Motor neuron (in vitro differentiated cells): ENCODE measurements at regions not wholly inside any gene's neighbourhood (a gene's known extent, or its start where the extent isn't known, plus 50 kb on each side); places are given as distances from the start of the nearest gene placed in this dataset.

Experiments used
- ATAC-seq, 8 experiments: fragments of 200-7000 bp; cut with Tn5 transposase; replicated peaks in 6 of 8; 2 replicates each; pipeline ENCODE4 v1.8.0; 2021; ENCODE audit warnings: mild to moderate bottlenecking in 8 of 8, moderate library complexity in 8 of 8
- H3K27ac ChIP-seq, 2 donors: fragments of 250-450 bp; sonication (Bioruptor Pico); 2 replicates each; pipeline ENCODE4 v1.9.0; 2021; ENCODE audit warnings: antibody characterized with exemption in 2 of 2, mild to moderate bottlenecking in 2 of 2, moderate library complexity in 1 of 2
- H3K4me1 ChIP-seq, 2 donors: fragments of 250-450 bp; sonication (Bioruptor Pico); replicated peaks in 1 of 2; 2 replicates each; pipeline ENCODE4 v1.6.1; 2021; ENCODE audit warnings: antibody characterized with exemption in 2 of 2, mild to moderate bottlenecking in 2 of 2, moderate library complexity in 1 of 2
- H3K4me3 ChIP-seq, 5 donors: fragments of 250-450 bp; sonication (Bioruptor Pico); 2 replicates each; pipeline ENCODE4 v1.9.0; 2021; ENCODE audit warnings: antibody characterized with exemption in 5 of 5, mild to moderate bottlenecking in 5 of 5, moderate library complexity in 4 of 5
- WGBS, 10 experiments: fragments of 450-650 bp; shearing (Covaris generic); methylation state at CpG; one replicate each; pipeline ENCODE4 v1.0.0; 2022; 5-methylcytosine and 5-hydroxymethylcytosine counted together
- in situ Hi-C, 9 experiments: fragments of 400-800 bp; cut with MboI; loops; one replicate each; pipeline ENCODE4 v1.15.0; 2021; ENCODE audit warnings: low sequenced_read_pairs in 9 of 9, low pct_unique_long_range_greater_than_20kb in 2 of 9; ENCODE audit not compliant: unreplicated experiment in 9 of 9

DNA sequence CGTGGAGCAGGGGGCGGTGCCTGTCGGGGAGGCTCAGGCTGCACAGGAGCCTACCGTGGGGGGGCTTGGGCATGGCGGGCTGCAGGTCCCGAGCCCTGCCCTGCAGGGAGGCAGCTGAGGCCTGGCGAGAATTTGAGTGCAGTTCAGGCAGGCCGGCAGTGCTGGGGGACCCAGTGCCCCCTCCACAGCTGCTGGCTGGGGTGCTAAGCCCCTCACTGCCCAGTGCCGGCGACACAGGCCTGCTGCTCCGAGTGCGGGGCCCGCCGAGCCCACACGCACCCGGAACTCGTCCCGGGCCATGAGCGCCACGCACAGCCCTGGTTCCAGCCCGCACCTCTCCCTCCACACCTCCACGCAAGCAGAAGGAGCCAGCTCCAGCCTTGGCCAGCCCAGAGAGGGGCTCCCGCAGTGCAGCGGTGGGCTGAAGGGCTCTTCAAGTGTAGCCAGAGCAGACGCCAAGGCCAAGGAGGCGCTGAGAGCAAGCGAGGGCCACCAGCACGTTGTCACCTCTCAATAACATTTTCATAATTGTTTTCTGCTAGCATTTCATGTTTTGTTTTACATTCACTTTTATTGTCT lies 1378.9 kb upstream of the CELF4 start:
- no peak overlapping the region for H3K4me3 ChIP-seq
- peaks cover 4 to 5% of the 10 kb centered on the region in 2 donors for H3K4me1 ChIP-seq
- no peak overlapping the region for H3K27ac ChIP-seq
- in situ Hi-C loops, result loop anchor here in 1 of 9 experiments (25.0 kb wide), 1 partner anchor 618 kb away; no protein-coding TSS in a partner anchor
- ATAC-seq, result no peak
- WGBS, 10 experiments, result 0 to 95% (median 64%) methylated on average over 2 to 10 of the region's 28 CpGs; no CpG with 5 or more reads in 5 of the 10 experiments

DNA sequence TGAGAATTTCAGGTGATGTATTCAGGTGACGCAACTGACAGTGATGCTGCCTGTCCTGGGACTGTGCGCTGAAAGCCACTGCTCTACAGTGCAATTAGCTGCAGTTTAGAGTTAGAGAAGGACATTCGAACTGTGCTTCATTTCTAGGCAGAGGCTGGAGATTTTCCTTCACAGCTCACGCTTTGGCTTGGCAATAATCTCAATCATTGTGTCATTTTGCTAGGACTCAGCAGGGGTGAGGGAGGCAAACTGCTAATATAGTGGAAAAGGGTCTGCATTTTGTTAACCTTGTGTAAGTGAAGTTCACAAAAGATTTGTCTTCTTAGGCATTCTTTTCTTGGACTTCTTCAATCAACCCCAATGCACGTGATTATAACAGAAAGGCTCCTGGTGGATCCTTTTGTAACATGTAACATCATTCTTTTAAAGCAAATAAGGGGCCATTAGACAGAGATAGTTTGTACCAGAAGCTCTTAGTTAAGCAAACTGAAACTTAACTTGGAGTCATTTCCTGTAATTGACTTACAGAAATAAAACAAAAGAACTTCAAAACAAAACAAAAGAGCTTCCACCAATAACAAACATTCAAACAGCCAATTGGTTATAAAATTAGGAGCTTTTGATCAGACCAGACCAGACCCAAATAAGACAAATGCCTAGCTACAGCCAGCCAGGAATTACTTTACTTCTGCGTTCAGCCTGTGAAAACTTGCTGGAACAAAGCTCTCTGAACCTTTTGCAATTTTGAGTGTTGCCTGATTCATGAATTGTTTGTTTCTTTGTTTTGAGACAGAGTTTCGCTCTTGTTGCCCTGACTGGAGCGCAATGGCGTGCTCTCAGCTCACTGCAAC lies 1376.3 kb upstream of the CELF4 start:
- WGBS, 10 experiments, result 17 to 82% (median 61%) methylated on average over 1 to 8 of the region's 9 CpGs; no CpG with 5 or more reads in 1 of the 10 experiments
- H3K4me1 ChIP-seq, result peaks cover 4 to 5% of the 10 kb centered on the region in 2 donors
- in situ Hi-C loops, result loop anchor here in 1 of 9 experiments (25.0 kb wide), 1 partner anchor 620 kb away; no protein-coding TSS in a partner anchor
- no peak overlapping the region for H3K4me3 ChIP-seq
- peak in 5 of 8 experiments; percentile 69 to 90 (median 81) for ATAC-seq
- peak overlapping the region in 1 of 2 donors; percentile 10 for H3K27ac ChIP-seq

DNA sequence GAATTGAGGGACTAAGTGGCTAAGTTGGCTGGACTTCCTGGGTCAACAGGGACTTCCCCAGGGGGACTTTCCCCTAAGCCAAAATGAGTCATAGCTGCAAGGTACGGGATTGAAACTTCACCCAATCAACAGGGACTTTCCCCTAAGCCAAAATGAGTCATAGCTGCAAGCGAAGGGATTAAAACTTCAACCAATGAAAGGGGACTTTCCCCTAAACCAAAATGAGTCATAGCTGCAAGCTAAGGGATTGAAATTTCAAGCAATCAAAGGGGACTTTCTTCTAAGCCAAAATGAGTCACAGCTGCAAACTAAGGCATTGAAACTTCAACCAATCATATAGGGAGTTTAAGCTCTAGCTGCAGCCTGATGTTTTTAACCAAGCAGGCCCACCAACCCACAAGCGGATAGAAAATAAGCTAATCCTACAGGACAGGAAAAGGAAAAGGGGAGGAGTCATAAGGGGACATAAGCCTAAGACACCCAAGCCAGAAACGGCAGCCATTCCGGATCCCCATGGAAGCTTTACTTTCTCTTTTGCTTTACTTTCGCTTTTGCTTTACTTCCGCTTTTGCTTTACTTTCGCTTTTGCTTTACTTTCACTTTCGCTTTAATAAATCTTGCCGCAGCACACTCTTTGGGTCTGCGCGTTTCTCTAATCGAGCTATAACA lies 1375.4 kb upstream of the CELF4 start:
- H3K4me3 ChIP-seq, result no peak overlapping the region
- in situ Hi-C loops, result loop anchor here in 1 of 9 experiments (25.0 kb wide), 1 partner anchor 621 kb away; no protein-coding TSS in a partner anchor
- WGBS, 10 experiments, result 60 to 100% (median 87%) methylated on average over 4 to 13 of the region's 13 CpGs
- ATAC-seq, result peak in 2 of 8 experiments; percentile 20
- peaks cover 4 to 5% of the 10 kb centered on the region in 2 donors for H3K4me1 ChIP-seq
- no peak overlapping the region for H3K27ac ChIP-seq

DNA sequence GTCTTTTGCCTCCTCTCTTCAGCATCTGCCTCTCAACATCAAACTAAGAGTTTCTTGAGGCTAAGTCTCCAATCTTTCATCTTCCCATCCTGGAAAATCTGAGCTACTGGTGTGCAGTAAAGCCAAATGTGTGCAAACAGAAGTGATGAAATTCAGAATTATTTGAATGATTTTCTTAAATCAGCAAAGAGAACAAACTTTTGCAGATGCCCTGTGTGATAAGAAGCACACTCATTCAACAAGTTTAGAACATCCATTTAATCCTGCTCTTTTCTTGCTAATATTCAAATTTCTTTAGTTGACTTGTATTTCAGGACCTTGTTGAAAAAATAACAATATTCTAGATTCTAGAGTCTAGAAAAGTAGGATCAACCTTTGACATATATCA lies 1374.9 kb upstream of the CELF4 start:
- H3K27ac ChIP-seq, result no peak overlapping the region
- peaks cover 4 to 5% of the 10 kb centered on the region in 2 donors for H3K4me1 ChIP-seq
- no peak for ATAC-seq
- no peak overlapping the region for H3K4me3 ChIP-seq
- in situ Hi-C loops, result loop anchor here in 1 of 9 experiments (25.0 kb wide), 1 partner anchor 622 kb away; no protein-coding TSS in a partner anchor

DNA sequence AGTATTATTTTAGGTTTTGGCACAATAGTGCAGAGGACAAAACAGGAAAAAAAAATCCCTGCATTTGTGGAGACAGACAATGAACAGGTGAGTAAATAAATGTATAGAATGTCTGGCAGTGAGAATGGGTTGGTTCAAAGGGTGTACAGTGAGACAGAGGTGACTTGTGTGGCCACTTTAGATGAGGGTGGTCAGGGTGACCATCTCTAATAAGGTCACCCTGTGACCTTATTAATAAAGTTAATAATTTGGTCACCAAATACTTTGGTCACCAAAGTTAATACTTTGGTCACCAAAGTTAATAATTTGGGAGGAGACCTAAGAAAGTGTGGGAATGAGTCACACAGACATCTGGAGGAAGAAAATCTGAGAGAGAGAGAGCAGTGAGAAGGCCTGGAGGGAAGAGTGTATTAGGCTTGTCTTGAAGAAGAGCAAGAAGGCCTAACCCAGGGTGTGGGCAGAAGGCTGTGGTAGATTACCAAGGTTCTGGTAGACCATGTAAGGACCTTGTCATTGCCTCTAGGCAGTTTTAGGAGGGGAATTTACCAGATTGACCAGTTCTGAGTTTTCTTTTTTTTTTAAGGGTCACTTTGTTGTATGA lies 1368.4 kb upstream of the CELF4 start:
- Histone ChIP-seq H3K4me1 (peaks cover 0 to 3% of the 10 kb centered on the region in 2 donors), H3K27ac (no peak overlapping the region), H3K4me3 (no peak overlapping the region)
- ATAC-seq, result peak in 1 of 8 experiments; percentile 38
- in situ Hi-C loops, result loop anchor here in 1 of 9 experiments (25.0 kb wide), 1 partner anchor 628 kb away; no protein-coding TSS in a partner anchor

DNA sequence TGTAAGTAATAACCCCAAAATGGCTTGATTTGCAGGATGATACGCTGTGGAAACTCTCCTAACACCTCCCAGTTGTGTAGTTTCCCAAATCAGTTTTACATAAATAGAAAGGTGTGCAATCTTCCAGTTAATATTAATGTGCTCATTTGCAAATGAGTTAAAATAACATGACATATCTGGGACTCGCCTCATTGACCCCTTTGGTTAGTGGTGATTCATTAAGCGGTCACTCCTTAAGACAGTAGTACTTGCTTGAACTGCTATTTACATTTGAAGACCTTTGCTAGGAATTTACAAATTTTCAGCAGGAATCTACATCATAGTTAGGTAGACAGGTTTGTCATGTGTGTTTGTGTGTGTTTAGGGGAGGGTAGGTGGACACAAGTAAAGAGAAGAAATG lies 1367.7 kb upstream of the CELF4 start:
- Histone ChIP-seq H3K4me1 (peaks cover 0 to 3% of the 10 kb centered on the region in 2 donors), H3K27ac (no peak overlapping the region), H3K4me3 (no peak overlapping the region)
- peak in 1 of 8 experiments; percentile 14 for ATAC-seq
- in situ Hi-C loops, result loop anchor here in 1 of 9 experiments (25.0 kb wide), 1 partner anchor 629 kb away; no protein-coding TSS in a partner anchor
- WGBS, 10 experiments, result 42 to 100% (median 84%) methylated on average over 1 to 3 of the region's 3 CpGs; no CpG with 5 or more reads in 1 of the 10 experiments

DNA sequence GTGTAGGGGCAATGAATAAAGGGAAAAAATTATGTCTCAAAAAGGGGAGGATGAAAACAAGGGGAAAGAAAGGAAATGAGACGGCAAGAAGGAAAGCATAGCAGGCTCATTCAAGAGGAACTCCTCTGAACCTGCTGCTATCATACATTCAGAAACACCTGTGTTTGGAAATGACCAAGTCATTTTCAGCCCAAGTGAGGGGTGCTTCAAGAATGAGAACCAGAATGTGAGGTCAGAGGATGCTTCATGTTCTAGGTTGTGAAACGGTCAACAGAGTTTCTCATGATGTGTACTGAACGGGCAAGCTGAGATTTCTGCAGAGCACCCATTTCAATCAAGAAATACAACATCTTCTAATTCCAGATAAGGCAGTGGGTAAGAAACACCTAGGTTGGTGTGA lies 1367.2 kb upstream of the CELF4 start:
- WGBS, 10 experiments, result 4 to 100% (median 84%) methylated on average over 1 to 3 of the region's 3 CpGs; no CpG with 5 or more reads in 1 of the 10 experiments
- in situ Hi-C loops, result loop anchor here in 1 of 9 experiments (25.0 kb wide), 1 partner anchor 630 kb away; no protein-coding TSS in a partner anchor
- no peak for ATAC-seq

DNA sequence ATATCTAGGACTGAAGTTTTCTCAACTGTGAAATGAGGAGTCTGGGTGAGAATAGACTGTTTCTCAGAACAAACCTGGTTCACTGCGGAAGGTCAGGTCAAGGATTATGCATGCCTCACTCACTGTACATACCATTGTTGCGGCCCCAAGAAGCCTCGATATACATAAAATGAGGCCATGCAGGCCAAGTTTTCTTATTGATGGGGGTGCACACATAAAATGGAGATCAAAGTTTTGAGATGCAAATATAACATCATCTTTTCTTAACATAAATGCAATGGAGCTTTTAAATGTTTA lies 1366.1 kb upstream of the CELF4 start:
- WGBS, 10 experiments, result 6 to 83% (median 80%) methylated on average over 1 to 3 of the region's 3 CpGs; no CpG with 5 or more reads in 3 of the 10 experiments
- no peak for ATAC-seq
- in situ Hi-C loops, result loop anchor here in 1 of 9 experiments (25.0 kb wide), 1 partner anchor 631 kb away; no protein-coding TSS in a partner anchor
- no peak overlapping the region for H3K27ac ChIP-seq
- peaks cover 0 to 3% of the 10 kb centered on the region in 2 donors for H3K4me1 ChIP-seq
- no peak overlapping the region for H3K4me3 ChIP-seq

More for the DNA sequence above, 1367.2 kb upstream of the CELF4 start:
- Histone ChIP-seq H3K27ac (no peak overlapping the region), H3K4me3 (no peak overlapping the region), H3K4me1 (peaks cover 0 to 3% of the 10 kb centered on the region in 2 donors)

DNA sequence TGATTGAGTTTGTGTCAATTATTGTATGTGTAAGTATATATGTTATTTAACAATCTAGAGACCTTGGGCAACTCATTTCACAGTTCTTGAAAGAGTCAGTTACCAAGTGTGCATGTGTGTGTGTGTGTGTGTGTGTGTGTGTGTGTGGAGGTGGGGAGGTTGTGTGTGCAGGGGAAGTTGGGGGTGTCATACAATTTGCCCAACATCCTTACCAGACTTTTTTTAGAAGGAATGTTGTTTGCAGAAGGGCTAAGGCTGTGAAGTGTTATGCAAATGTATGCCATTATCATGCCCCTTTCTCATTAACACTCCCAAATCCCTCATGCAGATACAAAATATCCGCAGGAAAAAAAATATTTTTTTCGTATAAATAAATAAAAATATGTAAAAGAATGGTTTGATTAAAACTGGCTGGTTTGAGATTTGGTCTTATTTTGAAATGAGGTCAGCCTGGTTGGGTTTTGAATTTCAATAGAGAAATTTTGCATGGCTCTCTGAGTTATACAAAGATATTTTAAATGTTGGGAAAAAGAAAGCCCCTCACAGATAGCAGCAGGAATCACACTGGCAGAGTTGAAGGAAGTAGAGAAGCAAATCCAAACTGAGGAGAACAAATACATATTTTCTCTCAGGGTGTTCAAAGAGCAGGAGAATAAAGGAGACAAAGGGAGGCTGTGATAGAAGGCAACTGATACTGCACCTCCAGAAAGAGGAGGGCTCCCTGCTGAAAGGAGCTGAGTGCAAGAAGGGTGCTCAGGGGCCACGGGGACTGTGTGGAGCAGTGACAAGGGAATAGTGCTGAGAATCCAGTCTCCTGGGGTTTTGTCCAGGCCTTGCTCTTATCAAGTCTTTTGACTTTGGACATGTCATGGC lies 1365.5 kb upstream of the CELF4 start:
- no peak overlapping the region for H3K4me3 ChIP-seq
- H3K4me1 ChIP-seq, result peaks cover 0 to 3% of the 10 kb centered on the region in 2 donors
- in situ Hi-C loops, result loop anchor here in 1 of 9 experiments (25.0 kb wide), 1 partner anchor 631 kb away; no protein-coding TSS in a partner anchor
- 0 to 49% (median 0%) methylated on average over 1 to 3 of the region's 3 CpGs; no CpG with 5 or more reads in 1 of the 10 experiments for WGBS, 10 experiments
- no peak for ATAC-seq
- H3K27ac ChIP-seq, result no peak overlapping the region

DNA sequence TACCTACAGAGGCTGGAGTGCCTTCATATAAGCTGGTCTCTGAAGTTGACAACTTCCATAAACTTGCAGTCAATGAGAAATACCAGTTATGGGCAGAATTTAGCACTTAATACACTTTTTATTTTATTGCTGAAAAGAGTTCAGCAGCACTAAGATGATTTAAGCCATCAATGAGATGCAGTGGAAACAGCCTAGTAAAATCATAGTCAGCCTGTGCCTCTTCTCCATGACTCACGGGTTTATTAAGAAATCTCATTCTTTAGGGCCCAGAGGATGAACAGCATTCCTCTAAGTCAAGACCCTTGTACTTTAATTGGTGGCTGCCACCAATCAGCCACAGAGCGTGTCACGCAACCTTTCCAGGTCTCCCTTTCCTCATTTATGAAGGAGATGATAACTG lies 1357.9 kb upstream of the CELF4 start:
- ATAC-seq, result peak in 2 of 8 experiments; percentile 70
- no peaks in the 10 kb centered on the region for H3K4me1 ChIP-seq
- in situ Hi-C loops, result no loop called here
- H3K27ac ChIP-seq, result no peak overlapping the region
- H3K4me3 ChIP-seq, result no peak overlapping the region
- WGBS, 10 experiments, result 13 to 100% (median 79%) methylated on average over 1 to 3 of the region's 3 CpGs; no CpG with 5 or more reads in 2 of the 10 experiments

DNA sequence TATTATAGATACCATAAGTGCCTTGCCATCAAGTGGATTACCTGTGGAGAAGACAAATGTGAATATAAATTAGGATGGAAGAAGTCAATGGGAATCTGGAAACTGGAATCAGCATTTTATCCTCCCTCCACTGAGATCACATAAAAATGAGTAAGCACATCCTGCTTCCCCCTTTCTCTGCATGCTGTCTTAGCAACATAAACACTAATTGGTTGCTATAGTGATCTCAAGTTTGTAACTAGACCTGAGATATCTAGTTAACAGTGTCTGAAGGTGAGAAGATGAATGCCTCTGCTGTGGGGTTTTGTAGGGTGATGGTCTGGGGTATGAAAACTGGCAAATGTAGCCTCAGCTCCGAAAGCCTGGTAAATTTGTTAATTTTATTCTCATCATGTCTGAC lies 1357.5 kb upstream of the CELF4 start:
- Histone ChIP-seq H3K4me1 (no peaks in the 10 kb centered on the region), H3K4me3 (no peak overlapping the region), H3K27ac (no peak overlapping the region)
- 0 to 86% (median 80%) methylated on average over 1 of the region's 1 CpG; no CpG with 5 or more reads in 3 of the 10 experiments for WGBS, 10 experiments
- in situ Hi-C loops, result no loop called here
- peak in 3 of 8 experiments; percentile 25 to 75 (median 61) for ATAC-seq

DNA sequence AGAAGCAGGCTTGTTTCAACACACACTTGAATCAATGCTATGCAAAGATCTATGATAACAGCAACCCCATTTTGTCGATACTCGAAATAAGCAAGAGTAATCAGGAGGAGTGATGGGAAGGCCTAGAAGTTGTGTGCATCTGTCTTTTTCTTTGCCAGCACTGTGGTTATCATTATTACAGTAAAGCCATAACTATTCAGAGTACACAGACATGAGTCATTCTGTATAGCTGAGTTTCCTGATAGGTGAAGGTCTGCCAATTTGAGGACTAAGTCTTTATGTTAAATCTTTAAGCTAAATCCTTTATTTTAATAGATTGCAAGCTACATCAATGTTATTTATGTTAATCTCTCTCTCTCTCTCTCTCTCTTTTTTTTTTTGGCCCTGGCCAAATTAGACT lies 1344.4 kb upstream of the CELF4 start:
- no peak overlapping the region for H3K4me3 ChIP-seq
- in situ Hi-C loops, result no loop called here
- H3K27ac ChIP-seq, result no peak overlapping the region
- H3K4me1 ChIP-seq, result no peaks in the 10 kb centered on the region
- 21 to 100% (median 76%) methylated on average over 2 of the region's 2 CpGs; no CpG with 5 or more reads in 3 of the 10 experiments for WGBS, 10 experiments
- ATAC-seq, result no peak
